IPS-20b (cell line): ENCODE measurements at regions not wholly inside any gene's neighbourhood (a gene's known extent, or its start where the extent isn't known, plus 50 kb on each side); places are given as distances from the start of the nearest gene placed in this dataset.

Experiments
- H3K27ac ChIP-seq: one replicate; pipeline ENCODE4 v1.5.1; 2013; ENCODE audit warnings: low read length
- H3K27me3 ChIP-seq: 2 replicates; pipeline ENCODE4 v1.6.1; 2013; ENCODE audit warnings: mild to moderate bottlenecking, low read length, inconsistent platforms; ENCODE audit not compliant: insufficient read depth
- H3K36me3 ChIP-seq: 2 replicates; pipeline ENCODE4 v1.6.1; 2013; ENCODE audit warnings: low read depth, mild to moderate bottlenecking, inconsistent platforms, low read length, moderate library complexity; ENCODE audit not compliant: insufficient read depth
- H3K4me1 ChIP-seq: 2 replicates; pipeline ENCODE4 v1.6.1; 2013; ENCODE audit warnings: mild to moderate bottlenecking, control low read depth, inconsistent platforms, low read length, moderate library complexity; ENCODE audit not compliant: insufficient read depth
- H3K4me3 ChIP-seq: 2 replicates; pipeline ENCODE4 v1.5.1; 2013; ENCODE audit warnings: mild to moderate bottlenecking, low read length, inconsistent platforms
- H3K9ac ChIP-seq: 2 replicates; pipeline ENCODE4 v1.6.1; 2013; ENCODE audit warnings: low read depth, mild to moderate bottlenecking, inconsistent platforms, low read length, moderate library complexity
- H3K9me3 ChIP-seq: 2 replicates; pipeline ENCODE4 v1.6.1; 2013; ENCODE audit warnings: mild to moderate bottlenecking, low read depth, low read length, inconsistent platforms; ENCODE audit not compliant: insufficient read depth

DNA sequence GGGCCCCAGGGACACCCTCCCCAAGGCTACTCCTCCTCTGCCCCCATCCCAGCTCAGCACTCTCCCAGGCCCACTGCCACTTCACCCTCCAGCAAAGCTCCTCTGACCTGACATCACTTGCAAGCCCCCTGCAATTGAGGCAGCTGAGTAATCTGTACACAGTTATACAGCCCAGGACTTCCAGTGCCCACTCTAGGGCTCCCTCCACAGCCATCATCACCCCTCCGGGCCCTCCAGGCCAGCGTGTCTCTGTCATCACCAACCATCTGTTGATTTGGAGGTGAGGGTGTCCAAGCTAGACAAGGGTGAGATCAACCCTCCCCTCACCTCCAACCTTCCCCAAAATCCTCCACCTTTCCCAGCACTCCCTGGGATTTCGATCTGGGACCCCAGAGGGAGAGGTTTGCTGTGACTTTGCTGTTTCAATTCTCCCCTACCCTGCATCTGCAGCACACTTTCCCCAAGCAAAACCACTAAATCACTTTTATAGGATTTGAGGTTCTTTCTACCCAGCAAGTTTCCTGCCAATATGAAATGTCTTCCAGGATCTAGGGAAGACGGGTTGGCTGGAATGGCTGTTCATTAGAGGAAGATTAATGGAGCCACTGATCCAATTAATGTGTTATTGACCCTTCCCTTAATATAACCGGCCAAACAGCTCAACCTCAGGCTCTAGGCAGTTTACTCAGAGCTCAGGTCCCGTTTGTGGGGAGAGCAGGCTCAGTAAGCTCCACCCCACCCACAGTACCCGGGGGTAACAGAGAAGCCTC, 92.9 kb downstream of the CHST1 start:
- Histone ChIP-seq H3K27ac (no peak overlapping the region), H3K4me3 (no peak overlapping the region), H3K9me3 (no peaks in the 10 kb centered on the region), H3K9ac (no peak overlapping the region), H3K4me1 (peaks cover 9% of the 10 kb centered on the region; the same call in 1 of the 2 replicates), H3K36me3 (no peaks in the 10 kb centered on the region), H3K27me3 (no peaks in the 10 kb centered on the region)

DNA sequence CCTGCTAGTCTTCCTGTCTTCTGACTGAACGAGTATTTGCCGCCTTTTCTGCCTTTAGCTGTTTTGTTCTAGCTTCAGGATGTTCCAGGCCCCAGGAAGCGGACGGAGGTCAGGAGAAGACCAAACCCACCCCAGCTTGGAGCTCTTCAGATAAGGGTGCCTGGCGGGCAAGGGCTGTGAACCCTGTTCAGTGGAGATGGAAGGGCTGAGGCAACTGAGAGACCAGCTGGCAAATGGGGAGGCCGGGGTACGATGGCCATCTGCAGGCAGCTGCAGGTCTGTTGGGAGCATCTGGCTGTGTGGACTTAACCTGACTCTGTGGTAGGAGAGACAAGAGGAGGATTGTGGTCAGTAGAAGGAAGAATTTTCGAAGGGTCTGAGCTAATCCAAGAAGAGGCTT, 95.6 kb downstream of the CHST1 start:
- H3K27ac ChIP-seq, result no peak overlapping the region
- H3K4me1 ChIP-seq, result no peaks in the 10 kb centered on the region
- no peaks in the 10 kb centered on the region for H3K9me3 ChIP-seq
- no peak overlapping the region for H3K9ac ChIP-seq
- no peak overlapping the region for H3K4me3 ChIP-seq
- H3K36me3 ChIP-seq, result no peaks in the 10 kb centered on the region
- H3K27me3 ChIP-seq, result no peaks in the 10 kb centered on the region

DNA sequence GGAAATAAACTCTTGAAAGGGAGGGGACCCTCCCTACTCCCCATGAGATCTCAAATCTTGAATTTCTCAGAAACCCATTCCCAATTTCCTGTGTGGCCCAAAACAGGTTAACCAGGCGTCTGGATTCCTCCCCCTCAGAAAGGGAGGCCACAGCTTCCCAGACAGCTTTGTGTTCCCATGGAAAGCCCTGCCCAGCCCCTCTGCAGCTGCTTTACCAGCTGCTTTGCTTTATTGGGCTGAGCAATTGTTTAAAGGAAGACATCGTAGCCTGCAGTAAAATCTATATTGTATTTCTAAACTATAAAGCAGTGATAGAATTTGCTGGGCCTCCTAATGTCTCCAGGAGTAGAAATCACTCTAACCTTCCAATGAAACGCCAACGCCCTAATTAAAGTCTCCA, 97.4 kb downstream of the CHST1 start:
- H3K27ac ChIP-seq, result no peak overlapping the region
- no peaks in the 10 kb centered on the region for H3K27me3 ChIP-seq

DNA sequence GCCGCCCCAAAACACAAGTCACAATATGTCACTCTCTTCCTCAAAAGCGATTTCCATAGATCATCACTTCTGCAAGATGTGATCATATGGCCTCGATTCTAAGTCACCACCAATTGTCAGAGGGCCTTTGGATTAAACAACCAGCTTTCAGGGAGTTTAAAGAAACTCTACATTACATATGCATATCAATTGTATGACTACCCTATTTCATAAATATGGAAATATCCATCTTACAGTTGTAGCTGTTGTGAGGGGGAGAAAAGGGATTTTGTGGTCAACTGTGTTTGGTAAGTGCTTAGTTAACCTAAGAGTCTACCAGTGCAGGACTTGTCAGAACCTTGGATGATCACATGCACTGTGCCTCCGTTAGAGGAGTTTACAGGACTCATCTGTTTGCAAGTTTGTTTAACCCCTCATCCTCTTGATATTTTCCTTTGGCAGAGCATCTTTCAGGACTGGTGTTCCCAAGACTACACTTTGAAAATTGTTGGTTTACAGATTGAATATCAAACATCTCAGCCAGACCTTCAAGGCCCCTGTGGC, 99.9 kb downstream of the CHST1 start:
- no peak overlapping the region for H3K9ac ChIP-seq

More for the DNA sequence above, 97.4 kb downstream of the CHST1 start:
- H3K9me3 ChIP-seq, result no peaks in the 10 kb centered on the region
- no peaks in the 10 kb centered on the region for H3K36me3 ChIP-seq
- no peak overlapping the region for H3K4me3 ChIP-seq
- no peaks in the 10 kb centered on the region; the same call in 1 of the 2 replicates for H3K4me1 ChIP-seq
- H3K9ac ChIP-seq, result no peak overlapping the region

DNA sequence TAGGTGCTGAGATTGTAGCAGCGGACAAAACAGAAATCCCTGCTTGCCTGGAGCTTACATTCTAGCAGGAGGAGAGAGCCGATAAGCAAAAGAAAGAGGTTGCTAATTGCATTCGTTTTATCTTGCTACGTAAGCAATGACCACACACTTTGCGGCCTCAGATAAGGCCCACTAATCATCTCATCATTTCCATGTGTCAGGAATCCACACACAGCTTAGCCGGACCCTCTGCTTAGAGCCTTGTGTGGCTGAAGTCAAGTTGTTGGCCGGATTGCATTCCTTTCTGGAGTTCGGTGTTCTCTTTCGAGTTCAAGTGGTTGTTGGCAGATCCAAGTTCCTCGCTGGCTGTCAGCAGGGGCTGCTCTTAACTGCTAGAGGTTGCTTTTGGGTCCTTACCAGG, 101.6 kb downstream of the CHST1 start:
- Histone ChIP-seq H3K27me3 (no peaks in the 10 kb centered on the region), H3K9ac (no peak overlapping the region), H3K9me3 (no peaks in the 10 kb centered on the region), H3K4me1 (no peaks in the 10 kb centered on the region; the same call in 1 of the 2 replicates), H3K4me3 (no peak overlapping the region), H3K27ac (no peak overlapping the region), H3K36me3 (no peaks in the 10 kb centered on the region)

More for the DNA sequence above, 99.9 kb downstream of the CHST1 start:
- H3K4me1 ChIP-seq, result no peaks in the 10 kb centered on the region; the same call in 1 of the 2 replicates
- H3K27ac ChIP-seq, result no peak overlapping the region
- H3K9me3 ChIP-seq, result no peaks in the 10 kb centered on the region
- H3K27me3 ChIP-seq, result no peaks in the 10 kb centered on the region
- no peaks in the 10 kb centered on the region for H3K36me3 ChIP-seq
- H3K4me3 ChIP-seq, result no peak overlapping the region

DNA sequence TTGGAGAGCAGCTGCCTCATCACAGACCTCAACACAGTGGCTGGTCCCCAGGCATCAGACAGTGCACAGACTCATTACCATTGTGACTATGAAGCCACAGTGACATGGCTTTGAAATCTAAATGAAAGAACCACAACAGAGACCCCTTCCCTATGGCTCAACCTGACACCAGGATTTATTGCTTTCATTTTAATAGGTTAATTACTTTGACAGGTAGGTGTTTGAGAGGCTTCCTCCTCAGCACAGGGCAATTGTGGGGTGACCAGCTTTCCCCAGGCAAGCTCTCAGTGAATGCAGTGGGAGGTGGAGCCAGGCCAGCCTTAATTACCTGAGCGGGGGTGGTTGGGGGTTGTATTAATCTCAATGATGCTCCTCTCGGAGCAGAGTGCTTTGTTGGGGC, 102.3 kb downstream of the CHST1 start:
- no peaks in the 10 kb centered on the region; the same call in 1 of the 2 replicates for H3K4me1 ChIP-seq
- no peaks in the 10 kb centered on the region for H3K9me3 ChIP-seq
- H3K36me3 ChIP-seq, result no peaks in the 10 kb centered on the region
- no peak overlapping the region for H3K9ac ChIP-seq
- H3K27ac ChIP-seq, result no peak overlapping the region
- no peaks in the 10 kb centered on the region for H3K27me3 ChIP-seq
- no peak overlapping the region for H3K4me3 ChIP-seq

DNA sequence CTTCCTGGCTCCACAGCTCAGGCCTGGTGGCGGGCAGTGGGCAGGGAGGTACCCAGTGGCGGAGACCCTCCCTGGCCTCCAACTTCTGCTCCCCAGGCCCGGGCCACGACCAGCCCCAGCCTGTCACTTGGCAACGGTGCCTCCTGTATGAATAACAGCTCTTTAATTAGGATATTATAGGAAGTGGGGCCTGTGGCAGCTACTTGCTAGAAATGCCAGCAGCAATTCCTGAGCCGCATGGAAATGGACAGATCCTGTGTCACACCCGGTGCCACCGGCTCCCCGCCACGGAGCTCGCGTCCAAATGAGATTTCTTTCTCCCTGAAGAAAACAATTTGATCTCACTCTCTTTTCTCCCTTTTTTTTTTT, 104.5 kb downstream of the CHST1 start:
- H3K4me3 ChIP-seq, result no peak overlapping the region
- H3K36me3 ChIP-seq, result no peaks in the 10 kb centered on the region
- H3K9me3 ChIP-seq, result no peaks in the 10 kb centered on the region; the same call in 1 of the 2 replicates
- H3K27ac ChIP-seq, result no peak overlapping the region
- H3K27me3 ChIP-seq, result no peaks in the 10 kb centered on the region
- no peaks in the 10 kb centered on the region; the same call in 1 of the 2 replicates for H3K4me1 ChIP-seq
- no peak overlapping the region for H3K9ac ChIP-seq

DNA sequence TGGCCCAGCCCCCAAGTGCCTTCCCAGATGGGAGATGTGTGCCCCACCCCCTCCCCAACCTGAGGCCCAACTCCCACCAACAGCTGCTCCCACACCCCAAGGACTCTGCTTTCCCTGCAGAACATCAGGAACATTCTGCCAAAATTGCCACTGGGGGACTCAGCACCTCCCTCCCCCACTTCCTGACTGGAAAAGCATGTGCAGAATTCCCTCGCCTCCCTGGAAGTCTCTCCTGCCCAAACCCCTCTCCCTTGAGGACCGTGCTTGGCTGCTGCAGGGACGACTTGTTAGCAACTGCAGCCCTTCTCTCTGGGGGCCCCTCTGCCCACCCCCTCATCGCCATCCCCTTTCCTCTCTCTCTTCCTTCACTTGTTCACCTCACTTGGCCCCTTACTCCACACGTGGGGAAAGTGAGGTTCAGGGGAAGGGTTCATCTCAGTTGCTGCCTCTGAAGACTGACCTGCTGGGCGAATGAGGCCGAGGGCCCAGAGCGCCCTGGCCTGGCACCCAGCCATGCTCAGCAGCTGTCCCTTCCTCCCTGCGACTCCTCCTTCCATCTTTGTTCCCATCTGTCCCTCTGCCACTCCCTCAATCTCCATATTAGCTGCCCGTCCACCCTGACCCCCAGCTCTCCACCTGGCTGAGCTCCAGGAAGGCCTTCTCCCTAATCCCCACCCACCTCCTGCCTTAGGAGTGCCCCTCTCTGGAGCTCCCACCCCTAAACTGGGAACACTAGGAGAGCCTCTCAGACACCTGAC, 105.1 kb downstream of the CHST1 start:
- no peaks in the 10 kb centered on the region; the same call in 1 of the 2 replicates for H3K4me1 ChIP-seq
- no peaks in the 10 kb centered on the region for H3K27me3 ChIP-seq
- no peaks in the 10 kb centered on the region for H3K36me3 ChIP-seq
- H3K9ac ChIP-seq, result no peak overlapping the region
- no peak overlapping the region for H3K27ac ChIP-seq
- H3K4me3 ChIP-seq, result no peak overlapping the region
- H3K9me3 ChIP-seq, result no peaks in the 10 kb centered on the region; the same call in 1 of the 2 replicates

DNA sequence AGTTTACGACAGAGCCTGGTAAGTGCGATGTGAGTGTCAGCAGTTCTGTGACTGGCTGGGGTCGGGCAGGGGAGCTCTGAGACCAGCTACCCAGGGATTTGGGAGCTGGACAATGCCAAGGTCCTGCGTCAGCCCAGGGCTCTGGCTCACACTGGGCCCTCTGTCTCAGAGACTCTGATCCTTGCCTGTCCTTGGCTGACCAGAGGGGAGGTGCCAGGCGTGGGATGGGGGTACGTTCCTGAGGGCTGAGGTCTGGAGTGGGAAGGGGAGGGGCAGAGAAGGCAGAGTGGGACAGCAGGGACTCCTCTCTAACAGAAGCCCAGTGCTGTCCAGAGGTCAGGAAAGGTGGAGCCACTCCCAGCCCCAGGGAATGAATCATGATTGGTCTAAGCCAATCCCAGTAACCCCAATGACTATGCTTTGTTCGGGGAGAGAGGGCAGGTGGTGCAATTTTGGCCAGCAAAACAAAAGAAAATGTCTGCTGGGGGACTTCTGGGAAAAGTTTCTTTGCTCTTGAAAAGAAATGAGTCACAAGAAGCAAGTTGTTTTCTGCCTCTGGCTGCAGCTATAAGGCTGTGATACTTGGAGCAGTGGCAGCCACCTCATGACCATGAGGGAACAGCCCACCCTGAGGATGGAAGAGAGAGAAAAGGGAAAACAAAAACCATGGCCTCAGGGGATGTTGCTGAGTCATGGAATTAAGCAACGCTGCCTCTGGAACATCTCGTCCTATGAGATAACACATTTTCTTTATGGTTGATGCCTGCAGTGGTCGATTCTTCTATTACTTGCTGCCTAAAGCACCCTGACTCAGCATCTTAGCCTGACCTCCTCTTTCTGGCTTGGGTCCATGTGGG, 108.3 kb downstream of the CHST1 start:
- H3K36me3 ChIP-seq, result no peaks in the 10 kb centered on the region
- no peaks in the 10 kb centered on the region; the same call in 1 of the 2 replicates for H3K9me3 ChIP-seq
- no peak overlapping the region for H3K9ac ChIP-seq
- H3K4me3 ChIP-seq, result no peak overlapping the region
- no peak overlapping the region for H3K27ac ChIP-seq
- H3K4me1 ChIP-seq, result no peaks in the 10 kb centered on the region
- no peaks in the 10 kb centered on the region for H3K27me3 ChIP-seq

DNA sequence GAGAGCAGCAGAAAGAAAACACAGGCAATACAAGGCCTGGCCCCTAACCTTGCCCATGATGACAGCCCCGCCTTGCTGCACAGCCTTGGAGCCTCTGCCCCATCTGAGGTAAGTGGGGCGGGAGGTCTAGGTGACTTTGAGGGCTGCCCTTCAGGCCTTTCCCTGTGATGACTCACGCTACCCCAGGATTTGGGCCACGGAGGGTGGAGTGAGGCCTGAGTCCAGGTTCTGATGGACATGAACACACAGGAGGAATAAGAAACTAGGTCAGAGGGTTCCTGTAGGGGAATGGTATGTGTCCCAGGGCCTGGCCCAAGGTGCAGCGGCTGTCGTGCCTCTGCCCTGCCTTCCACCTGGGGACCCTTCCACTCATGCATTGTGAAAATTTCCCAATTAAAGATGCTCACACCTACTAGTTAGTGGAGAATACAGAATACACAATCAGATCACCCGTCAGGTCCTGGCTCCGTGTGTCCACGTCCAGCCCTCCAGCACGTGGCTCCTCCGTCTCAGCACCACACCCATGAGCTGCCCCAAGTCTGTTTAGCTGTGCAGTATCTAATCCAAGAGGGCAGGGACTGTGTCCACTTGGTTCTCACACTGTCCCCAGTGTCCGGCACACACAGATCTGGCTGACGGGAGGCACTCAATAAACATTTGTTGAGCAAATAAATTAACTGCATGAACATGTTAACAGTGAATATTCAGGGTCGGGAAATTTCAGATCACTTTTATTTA, 111.0 kb downstream of the CHST1 start:
- no peaks in the 10 kb centered on the region for H3K36me3 ChIP-seq
- no peaks in the 10 kb centered on the region; the same call in 1 of the 2 replicates for H3K9me3 ChIP-seq
- no peak overlapping the region for H3K27ac ChIP-seq
- no peak overlapping the region for H3K9ac ChIP-seq
- no peaks in the 10 kb centered on the region for H3K4me1 ChIP-seq
- no peak overlapping the region for H3K4me3 ChIP-seq
- no peaks in the 10 kb centered on the region for H3K27me3 ChIP-seq
